AG10803 (cell line): ENCODE measurements at regions not wholly inside any gene's neighbourhood (a gene's known extent, or its start where the extent isn't known, plus 50 kb on each side); places are given as distances from the start of the nearest gene placed in this dataset.

Experiments
- DNase-seq: peaks from one replicate; pipeline ENCODE4 v3.0.0; 2010; ENCODE audit warnings: low read depth
- H3K4me3 ChIP-seq: 2 replicates; pipeline ENCODE4 v1.5.1; 2011; ENCODE audit warnings: mild to moderate bottlenecking, low read length, control low read depth
- TF ChIP-seq, protein P1 (sequence below): conservative IDR thresholded peaks from 2 replicates; pipeline ENCODE4 v1.5.1; 2011; ENCODE audit warnings: mild to moderate bottlenecking, low read length, control low read depth, inconsistent platforms

- TF ChIP-seq, protein P1, sequence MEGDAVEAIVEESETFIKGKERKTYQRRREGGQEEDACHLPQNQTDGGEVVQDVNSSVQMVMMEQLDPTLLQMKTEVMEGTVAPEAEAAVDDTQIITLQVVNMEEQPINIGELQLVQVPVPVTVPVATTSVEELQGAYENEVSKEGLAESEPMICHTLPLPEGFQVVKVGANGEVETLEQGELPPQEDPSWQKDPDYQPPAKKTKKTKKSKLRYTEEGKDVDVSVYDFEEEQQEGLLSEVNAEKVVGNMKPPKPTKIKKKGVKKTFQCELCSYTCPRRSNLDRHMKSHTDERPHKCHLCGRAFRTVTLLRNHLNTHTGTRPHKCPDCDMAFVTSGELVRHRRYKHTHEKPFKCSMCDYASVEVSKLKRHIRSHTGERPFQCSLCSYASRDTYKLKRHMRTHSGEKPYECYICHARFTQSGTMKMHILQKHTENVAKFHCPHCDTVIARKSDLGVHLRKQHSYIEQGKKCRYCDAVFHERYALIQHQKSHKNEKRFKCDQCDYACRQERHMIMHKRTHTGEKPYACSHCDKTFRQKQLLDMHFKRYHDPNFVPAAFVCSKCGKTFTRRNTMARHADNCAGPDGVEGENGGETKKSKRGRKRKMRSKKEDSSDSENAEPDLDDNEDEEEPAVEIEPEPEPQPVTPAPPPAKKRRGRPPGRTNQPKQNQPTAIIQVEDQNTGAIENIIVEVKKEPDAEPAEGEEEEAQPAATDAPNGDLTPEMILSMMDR = no peak
- no peak overlapping the region for H3K4me3 ChIP-seq
- no peak for DNase-seq
Observed at GRCh38 chr21:40938078-40938477, 91.1 kb upstream of the DSCAM start.

DNA sequence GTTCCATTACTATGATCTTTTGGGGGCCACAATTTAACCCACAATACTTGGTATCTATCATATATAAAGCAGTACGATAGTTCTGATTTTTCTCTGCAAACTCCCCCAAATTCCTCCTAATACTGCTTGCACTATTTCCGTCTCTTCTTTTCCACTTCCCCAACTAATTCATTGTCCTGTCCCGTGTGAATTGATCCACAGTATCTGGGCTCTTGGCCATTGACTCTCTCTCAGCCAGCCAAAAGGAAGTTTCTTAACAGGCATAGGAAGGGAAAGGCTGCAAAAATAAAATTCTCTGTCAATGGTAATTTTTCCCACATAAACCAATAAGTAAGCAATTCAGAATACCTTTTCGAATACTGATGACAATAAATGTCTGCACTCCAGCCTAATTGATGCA is 91.7 kb upstream of the DSCAM start:
- no peak for DNase-seq
- H3K4me3 ChIP-seq = no peak overlapping the region
- TF ChIP-seq, protein P1 = no peak

- DNase-seq = no peak
- no peak overlapping the region for H3K4me3 ChIP-seq
- TF ChIP-seq, protein P1 = no peak
Observed at GRCh38 chr21:40947713-40948112, 100.8 kb upstream of the DSCAM start.

DNA sequence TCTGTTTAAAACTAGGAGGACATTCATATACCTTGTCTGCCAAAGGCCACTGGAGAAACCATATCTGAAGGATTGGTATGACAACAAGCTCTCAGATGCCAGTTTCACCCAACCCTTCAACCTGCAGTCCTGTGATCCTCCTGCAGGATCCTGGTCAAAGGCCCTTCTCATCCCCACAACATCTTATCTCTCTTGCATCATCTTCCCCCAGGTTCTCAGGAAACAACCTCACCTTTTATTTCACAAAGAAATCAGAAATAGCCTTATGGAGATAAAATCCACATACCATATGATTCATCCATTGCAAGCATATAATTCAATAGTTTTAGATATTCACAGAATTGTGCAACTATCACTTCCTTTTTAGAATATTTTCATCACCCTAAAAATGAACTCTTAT is 104.0 kb upstream of the DSCAM start:
- DNase-seq = no peak
- TF ChIP-seq, protein P1 = no peak
- no peak overlapping the region for H3K4me3 ChIP-seq

DNA sequence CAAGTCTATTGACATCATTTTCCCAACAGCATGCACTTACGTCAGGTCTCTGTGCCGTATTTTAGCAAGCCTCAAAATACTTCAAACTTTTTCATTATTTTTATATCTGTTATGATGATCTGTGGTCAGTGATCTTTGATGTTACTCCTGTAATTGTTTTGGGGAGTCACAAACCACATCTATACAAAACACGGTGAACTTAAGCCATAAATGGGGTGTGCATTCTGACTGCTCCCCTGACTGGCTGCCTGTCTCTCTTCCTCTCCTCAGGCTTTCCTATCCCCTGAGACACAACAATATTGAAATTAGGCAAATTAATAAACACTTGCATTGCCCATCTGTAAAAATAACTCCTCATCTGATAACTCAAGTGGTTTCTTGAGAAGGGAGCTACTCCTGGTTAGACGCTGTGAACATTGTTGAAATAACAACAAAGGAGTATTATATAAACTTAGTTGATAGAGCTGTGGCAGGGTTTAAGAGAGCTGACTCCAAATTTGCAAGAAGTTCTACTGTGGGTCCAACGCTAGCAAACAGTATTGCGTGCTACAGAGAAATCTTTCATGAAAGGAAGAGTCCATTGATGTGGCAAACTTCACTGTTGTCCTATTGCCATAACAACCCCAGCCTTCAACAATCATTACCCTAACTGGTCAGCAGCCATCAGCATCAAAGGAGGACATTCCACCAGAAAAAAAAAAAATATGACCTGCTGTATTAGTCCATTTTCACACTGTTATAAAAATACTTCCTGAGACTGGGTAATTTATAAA is 105.8 kb upstream of the DSCAM start:
- no peak for DNase-seq
- TF ChIP-seq, protein P1 = no peak
- H3K4me3 ChIP-seq = no peak overlapping the region

GRCh38 chr21:40964691-40965090 is 117.7 kb upstream of the DSCAM start:
- TF ChIP-seq, protein P1 = no peak
- no peak for DNase-seq

DNA sequence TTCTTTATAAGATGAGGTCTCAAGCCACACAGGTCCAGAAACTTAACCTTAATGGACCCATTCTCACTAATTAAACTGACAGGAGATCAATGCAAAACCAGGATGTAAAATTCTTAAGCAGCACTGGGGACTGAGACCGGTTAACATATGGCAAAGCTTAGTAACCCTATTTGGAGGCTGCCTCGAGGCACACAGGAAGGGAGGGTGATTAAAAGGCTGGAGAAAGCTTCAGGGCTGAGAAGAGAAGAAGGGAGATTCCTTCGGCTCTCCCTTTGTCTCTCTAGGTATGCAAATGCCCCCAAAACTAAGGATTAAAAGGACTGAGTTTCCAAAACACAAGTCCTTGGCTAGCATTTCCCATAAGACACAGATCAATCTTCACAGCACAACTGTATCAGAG is 120.8 kb upstream of the DSCAM start:
- no peak overlapping the region for H3K4me3 ChIP-seq
- TF ChIP-seq, protein P1 = no peak
- DNase-seq = no peak

More at GRCh38 chr21:40964691-40965090, 117.7 kb upstream of the DSCAM start:
- no peak overlapping the region for H3K4me3 ChIP-seq
